MM.1S (cell line): ENCODE measurements at regions not wholly inside any gene's neighbourhood (a gene's known extent, or its start where the extent isn't known, plus 50 kb on each side); places are given as distances from the start of the nearest gene placed in this dataset.

Experiments
- DNase-seq: peaks from one replicate; pipeline ENCODE4 v3.0.0-alpha.2; 2015
- H2AFZ ChIP-seq: fragments of 300-600 bp; sonication (generic); 2 replicates; pipeline ENCODE4 v1.6.0; 2016; ENCODE audit warnings: antibody characterized with exemption, low read length
- H3F3A ChIP-seq: fragments of 300-600 bp; sonication (generic); 2 replicates; pipeline ENCODE4 v1.6.1; 2016; ENCODE audit warnings: mild to moderate bottlenecking, antibody characterized with exemption, low read length, moderate library complexity, mixed read lengths; ENCODE audit not compliant: insufficient read depth
- H3K27ac ChIP-seq: fragments of 300-600 bp; sonication (generic); 2 replicates; pipeline ENCODE4 v1.5.1; 2016; ENCODE audit warnings: mild to moderate bottlenecking, low read length
- H3K27me3 ChIP-seq: fragments of 300-600 bp; sonication (generic); replicated peaks from 2 replicates; pipeline ENCODE4 v1.6.0; 2016; ENCODE audit warnings: low read length; ENCODE audit not compliant: insufficient read depth
- H3K36me3 ChIP-seq: fragments of 300-600 bp; sonication (generic); replicated peaks from 2 replicates; pipeline ENCODE4 v1.6.1; 2016; ENCODE audit warnings: mild to moderate bottlenecking, low read length, mixed read lengths; ENCODE audit not compliant: insufficient read depth
- H3K4me1 ChIP-seq: fragments of 300-600 bp; sonication (generic); 2 replicates; pipeline ENCODE4 v1.6.1; 2016; ENCODE audit warnings: low read length, mixed read lengths
- H3K4me2 ChIP-seq: fragments of 300-600 bp; sonication (generic); 2 replicates; pipeline ENCODE4 v1.6.0; 2016; ENCODE audit warnings: low read depth, low read length
- H3K4me3 ChIP-seq: fragments of 300-600 bp; sonication (generic); 2 replicates; pipeline ENCODE4 v1.5.1; 2016; ENCODE audit warnings: low read length, mixed read lengths
- H3K79me2 ChIP-seq: fragments of 300-600 bp; sonication (generic); 2 replicates; pipeline ENCODE4 v1.6.1; 2016; ENCODE audit warnings: mixed run types, low read length, mixed read lengths
- H3K9ac ChIP-seq: fragments of 300-600 bp; sonication (generic); 2 replicates; pipeline ENCODE4 v1.6.1; 2016; ENCODE audit warnings: low read length, mixed read lengths
- H3K9me2 ChIP-seq: fragments of 300-600 bp; sonication (generic); replicated peaks from 2 replicates; pipeline ENCODE4 v1.6.1; 2016; ENCODE audit warnings: mild to moderate bottlenecking, low read length, mixed read lengths; ENCODE audit not compliant: insufficient read depth
- H3K9me3 ChIP-seq: fragments of 300-600 bp; sonication (generic); replicated peaks from 2 replicates; pipeline ENCODE4 v1.6.1; 2016; ENCODE audit warnings: mild to moderate bottlenecking, low read length, mixed read lengths; ENCODE audit not compliant: insufficient read depth
- H4K20me1 ChIP-seq: fragments of 300-600 bp; sonication (generic); 2 replicates; pipeline ENCODE4 v1.6.1; 2016; ENCODE audit warnings: mild to moderate bottlenecking, low read length, moderate library complexity, mixed read lengths; ENCODE audit not compliant: insufficient read depth
- EZH2 ChIP-seq: fragments of 300-600 bp; sonication (generic); optimal IDR thresholded peaks from 2 replicates; pipeline ENCODE3; 2017; ENCODE audit warnings: low read depth, mild to moderate bottlenecking, antibody characterized with exemption, low read length, mixed read lengths
- EZH2phosphoT487 ChIP-seq: fragments of 300-600 bp; sonication (generic); IDR thresholded peaks from 2 replicates; pipeline ENCODE4 v1.6.1; 2018; ENCODE audit warnings: antibody characterized with exemption, low read length
- TF ChIP-seq, protein P1 (sequence below): fragments of 300-600 bp; sonication (generic); IDR thresholded peaks from 2 replicates; pipeline ENCODE4 v1.5.1; 2016; ENCODE audit warnings: antibody characterized with exemption, low read length, mixed read lengths

GRCh38 chr5:147046894-147047293 is 168.3 kb upstream of the PPP2R2B start:
- Histone ChIP-seq H3K79me2 (no peaks in the 10 kb centered on the region), H3K4me3 (no peak overlapping the region), H3F3A (no peaks in the 10 kb centered on the region), H3K9me2 (no peaks in the 10 kb centered on the region), H3K9ac (no peak overlapping the region), H4K20me1 (no peaks in the 10 kb centered on the region), H3K4me1 (no peaks in the 10 kb centered on the region), H3K27ac (no peak overlapping the region), H3K27me3 (no peaks in the 10 kb centered on the region), H3K9me3 (no peaks in the 10 kb centered on the region), H2AFZ (no peak overlapping the region), H3K36me3 (no peaks in the 10 kb centered on the region), H3K4me2 (no peak overlapping the region)
- TF ChIP-seq EZH2phosphoT487 (no peak), EZH2 (no peak)
- TF ChIP-seq, protein P1, sequence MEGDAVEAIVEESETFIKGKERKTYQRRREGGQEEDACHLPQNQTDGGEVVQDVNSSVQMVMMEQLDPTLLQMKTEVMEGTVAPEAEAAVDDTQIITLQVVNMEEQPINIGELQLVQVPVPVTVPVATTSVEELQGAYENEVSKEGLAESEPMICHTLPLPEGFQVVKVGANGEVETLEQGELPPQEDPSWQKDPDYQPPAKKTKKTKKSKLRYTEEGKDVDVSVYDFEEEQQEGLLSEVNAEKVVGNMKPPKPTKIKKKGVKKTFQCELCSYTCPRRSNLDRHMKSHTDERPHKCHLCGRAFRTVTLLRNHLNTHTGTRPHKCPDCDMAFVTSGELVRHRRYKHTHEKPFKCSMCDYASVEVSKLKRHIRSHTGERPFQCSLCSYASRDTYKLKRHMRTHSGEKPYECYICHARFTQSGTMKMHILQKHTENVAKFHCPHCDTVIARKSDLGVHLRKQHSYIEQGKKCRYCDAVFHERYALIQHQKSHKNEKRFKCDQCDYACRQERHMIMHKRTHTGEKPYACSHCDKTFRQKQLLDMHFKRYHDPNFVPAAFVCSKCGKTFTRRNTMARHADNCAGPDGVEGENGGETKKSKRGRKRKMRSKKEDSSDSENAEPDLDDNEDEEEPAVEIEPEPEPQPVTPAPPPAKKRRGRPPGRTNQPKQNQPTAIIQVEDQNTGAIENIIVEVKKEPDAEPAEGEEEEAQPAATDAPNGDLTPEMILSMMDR = no peak
- no peak for DNase-seq

DNA sequence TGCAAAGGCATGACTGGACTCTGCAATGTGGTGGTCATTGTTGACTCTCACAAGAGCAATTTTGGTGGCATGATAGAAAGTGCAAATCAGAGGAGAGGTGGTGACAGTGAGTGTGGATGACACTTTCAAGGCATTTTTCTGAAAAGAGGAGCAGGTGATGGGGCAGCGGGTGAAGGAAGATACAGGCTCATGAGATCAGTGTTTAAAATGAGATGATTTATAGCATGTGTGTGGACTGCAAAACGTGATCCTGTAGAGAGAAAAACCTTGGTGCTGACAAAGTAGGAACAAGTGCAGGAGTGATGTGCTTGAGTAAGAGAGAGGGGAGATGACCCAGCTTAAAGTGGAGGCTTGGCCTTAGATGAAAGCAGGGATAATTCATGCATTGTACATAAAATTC is 171.2 kb upstream of the PPP2R2B start:
- Histone ChIP-seq H3K9me3 (no peaks in the 10 kb centered on the region), H3K4me1 (no peaks in the 10 kb centered on the region), H3K79me2 (no peaks in the 10 kb centered on the region), H3K9me2 (no peaks in the 10 kb centered on the region), H3K9ac (no peak overlapping the region), H3K27me3 (no peaks in the 10 kb centered on the region), H4K20me1 (no peaks in the 10 kb centered on the region), H3K27ac (no peak overlapping the region), H3K36me3 (no peaks in the 10 kb centered on the region), H2AFZ (no peak overlapping the region), H3K4me3 (no peak overlapping the region), H3K4me2 (no peak overlapping the region), H3F3A (no peaks in the 10 kb centered on the region)
- DNase-seq = no peak
- TF ChIP-seq EZH2 = no peak
- TF ChIP-seq EZH2phosphoT487 = no peak
- TF ChIP-seq, protein P1 = no peak

- Histone ChIP-seq H3K4me1 (no peaks in the 10 kb centered on the region), H3K4me2 (no peak overlapping the region), H3K9ac (no peak overlapping the region), H3K9me2 (no peaks in the 10 kb centered on the region), H3K9me3 (no peaks in the 10 kb centered on the region), H3K4me3 (no peak overlapping the region), H3K27ac (no peak overlapping the region), H2AFZ (no peak overlapping the region), H3F3A (no peaks in the 10 kb centered on the region), H3K27me3 (no peaks in the 10 kb centered on the region), H3K79me2 (no peaks in the 10 kb centered on the region), H4K20me1 (no peaks in the 10 kb centered on the region), H3K36me3 (no peaks in the 10 kb centered on the region)
- no peak for DNase-seq
- TF ChIP-seq EZH2phosphoT487 = no peak
- no peak for TF ChIP-seq EZH2
- TF ChIP-seq, protein P1 = no peak
Observed at GRCh38 chr5:147050172-147050571, 171.6 kb upstream of the PPP2R2B start.
